ENCODE measurements at regions not wholly inside any gene's neighbourhood (a gene's known extent, or its start where the extent isn't known, plus 50 kb on each side); places are given as distances from the start of the nearest gene placed in this dataset.

GRCh38 chr18:53906681-53907080 lies 317.8 kb downstream of the MBD2 start:
- no peak overlapping the region for H3K27ac Mint-ChIP-seq
- H3K9ac ChIP-seq (ENCODE audit: low read length): no peak overlapping the region
- no peaks in the 10 kb centered on the region for H3K27me3 ChIP-seq (replicated peaks in 1 of 4; ENCODE audit: control extremely low read depth in 1 of 4, control insufficient read depth in 3 of 4, insufficient read depth in 4 of 4, low read length in 3 of 4)
- H4K20me1 ChIP-seq (ENCODE audit: control insufficient read depth, insufficient read depth, low read length, poor library complexity, severe bottlenecking): no peaks in the 10 kb centered on the region
- H3K4me3 ChIP-seq (ENCODE audit: control extremely low read depth in 1 of 5, extremely low read depth in 1 of 5, insufficient read depth in 1 of 5, low read depth in 2 of 5, low read length in 4 of 5): no peak overlapping the region
- TF ChIP-seq CTCF (IDR thresholded peaks at IDR 0.05) (no peak), EZH2 (IDR thresholded peaks at IDR 0.05; ENCODE audit: borderline replicate concordance, insufficient read depth, low read depth, low read length, poor library complexity, severe bottlenecking) (no peak)
- H2AFZ ChIP-seq (ENCODE audit: insufficient read depth, low read depth, low read length, poor library complexity, severe bottlenecking): no peak overlapping the region
- peaks cover 7% of the 10 kb centered on the region for H3K27me3 Mint-ChIP-seq
- H3K79me2 ChIP-seq (ENCODE audit: control insufficient read depth, insufficient read depth, low read length): no peaks in the 10 kb centered on the region
- H3K4me1 Mint-ChIP-seq: no peaks in the 10 kb centered on the region
- no peak overlapping the region for H3K4me3 Mint-ChIP-seq
- CTCF ChIA-PET: no interaction called here
- no CpG with 5 or more reads among the region's 2 CpGs for WGBS (ENCODE audit: insufficient coverage)
- H3K9me3 ChIP-seq (ENCODE audit: control extremely low read depth in 1 of 3, control insufficient read depth in 2 of 3, insufficient read depth in 1 of 3, low read length in 2 of 3): no peaks in the 10 kb centered on the region
- DNase-seq: no peak
- H3K27ac ChIP-seq (ENCODE audit: low read length in 2 of 2): no peak overlapping the region
- no peak for ATAC-seq (ENCODE audit: low read depth)
- no peak overlapping the region for H3K4me2 ChIP-seq (replicated peaks; ENCODE audit: low read depth, low read length, poor library complexity, severe bottlenecking)
- intact Hi-C loops (cut with micrococcal nuclease): no loop called here
- H3K9me3 Mint-ChIP-seq (ENCODE audit: insufficient read depth): peaks cover 3% of the 10 kb centered on the region
- no peaks in the 10 kb centered on the region for H3K4me1 ChIP-seq (ENCODE audit: control insufficient read depth in 2 of 2, insufficient read depth in 2 of 2, low read length in 2 of 2)
- H3K36me3 ChIP-seq (replicated peaks in 1 of 2; ENCODE audit: control extremely low read depth in 1 of 2, control insufficient read depth in 1 of 2, extremely low read depth in 1 of 2, insufficient read depth in 2 of 2, low read length in 1 of 2): no peaks in the 10 kb centered on the region
- POLR2A ChIA-PET: no interaction called here

DNA sequence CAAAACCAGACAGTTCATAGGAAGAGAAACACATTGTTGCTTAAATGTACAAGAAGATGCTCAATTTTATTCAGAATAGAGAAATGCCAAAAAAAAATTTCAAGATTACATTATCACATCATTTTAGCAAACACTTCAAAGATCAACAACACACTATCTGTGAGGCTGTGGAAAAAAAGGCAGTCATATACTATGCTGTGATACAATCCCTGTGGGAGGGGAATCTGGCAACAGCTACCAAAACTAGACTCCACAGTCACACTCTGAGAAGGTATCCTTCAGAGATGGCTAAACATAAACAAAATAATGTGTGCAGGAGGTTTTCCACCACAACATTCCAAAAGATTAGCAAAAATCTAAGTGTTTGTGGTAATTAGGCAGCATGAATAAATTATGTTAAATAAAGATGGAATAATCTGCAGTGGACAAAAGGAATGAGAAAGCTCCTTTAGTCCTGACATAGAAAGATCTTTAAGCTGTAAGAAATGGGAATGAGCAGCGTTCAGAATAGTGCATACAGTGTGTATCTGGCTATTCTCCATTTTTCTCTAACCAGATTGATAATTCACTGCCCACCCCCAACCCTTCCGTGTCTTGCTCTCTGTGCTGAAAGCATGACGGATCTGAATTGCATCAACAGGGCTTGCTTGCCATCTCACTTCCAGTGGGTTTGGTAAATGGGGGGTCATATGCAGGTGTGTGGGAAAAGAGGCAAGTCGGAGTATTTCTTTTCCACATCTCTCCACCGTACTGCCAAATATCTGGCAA lies 329.6 kb downstream of the MBD2 start:
- no peak overlapping the region for H3K4me3 ChIP-seq (ENCODE audit: control extremely low read depth in 1 of 5, extremely low read depth in 1 of 5, insufficient read depth in 1 of 5, low read depth in 2 of 5, low read length in 4 of 5)
- no peak for ATAC-seq (ENCODE audit: low read depth)
- Mint-ChIP-seq H3K4me1 (no peaks in the 10 kb centered on the region), H3K27ac (no peak overlapping the region), H3K27me3 (peaks cover 3% of the 10 kb centered on the region), H3K9me3 (ENCODE audit: insufficient read depth) (no peaks in the 10 kb centered on the region), H3K4me3 (no peak overlapping the region)
- H3K36me3 ChIP-seq (replicated peaks in 1 of 2; ENCODE audit: control extremely low read depth in 1 of 2, control insufficient read depth in 1 of 2, extremely low read depth in 1 of 2, insufficient read depth in 2 of 2, low read length in 1 of 2): no peaks in the 10 kb centered on the region
- no peak overlapping the region for H2AFZ ChIP-seq (ENCODE audit: insufficient read depth, low read depth, low read length, poor library complexity, severe bottlenecking)
- POLR2A ChIA-PET: no interaction called here
- DNase-seq: no peak
- 100% methylated on average over 1 of the region's 5 CpGs for WGBS (ENCODE audit: insufficient coverage)
- CTCF ChIA-PET: no interaction called here
- intact Hi-C loops (cut with micrococcal nuclease): no loop called here
- H3K27ac ChIP-seq (ENCODE audit: low read length in 2 of 2): no peak overlapping the region
- no peak overlapping the region for H3K9ac ChIP-seq (ENCODE audit: low read length)
- no peak overlapping the region for H3K4me2 ChIP-seq (replicated peaks; ENCODE audit: low read depth, low read length, poor library complexity, severe bottlenecking)
- no peaks in the 10 kb centered on the region for H3K9me3 ChIP-seq (ENCODE audit: control extremely low read depth in 1 of 3, control insufficient read depth in 2 of 3, insufficient read depth in 1 of 3, low read length in 2 of 3)
- H3K79me2 ChIP-seq (ENCODE audit: control insufficient read depth, insufficient read depth, low read length): no peaks in the 10 kb centered on the region
- no peaks in the 10 kb centered on the region for H4K20me1 ChIP-seq (ENCODE audit: control insufficient read depth, insufficient read depth, low read length, poor library complexity, severe bottlenecking)
- TF ChIP-seq CTCF (IDR thresholded peaks at IDR 0.05): no peak
- no peak for TF ChIP-seq EZH2 (IDR thresholded peaks at IDR 0.05; ENCODE audit: borderline replicate concordance, insufficient read depth, low read depth, low read length, poor library complexity, severe bottlenecking)
- no peaks in the 10 kb centered on the region for H3K4me1 ChIP-seq (ENCODE audit: control insufficient read depth in 2 of 2, insufficient read depth in 2 of 2, low read length in 2 of 2)
- no peaks in the 10 kb centered on the region for H3K27me3 ChIP-seq (replicated peaks in 1 of 4; ENCODE audit: control extremely low read depth in 1 of 4, control insufficient read depth in 3 of 4, insufficient read depth in 4 of 4, low read length in 3 of 4)

Data from B cell (primary cell).